Type B pancreatic cell (in vitro differentiated cells): ENCODE measurements at regions not wholly inside any gene's neighbourhood (a gene's known extent, or its start where the extent isn't known, plus 50 kb on each side); places are given as distances from the start of the nearest gene placed in this dataset.

Source experiments
- DNase-seq: peaks from one replicate; pipeline ENCODE4 v3.0.0; 2021; ENCODE audit warnings: mixed read lengths; ENCODE audit not compliant: unreplicated experiment; ENCODE audit errors: extremely low spot score
- H3K27ac Mint-ChIP-seq: 2 replicates; pipeline ENCODE4 v1.8.0; 2021; ENCODE audit warnings: mild to moderate bottlenecking, mixed read lengths
- H3K27me3 Mint-ChIP-seq: 2 replicates; pipeline ENCODE4 v1.8.0; 2021; ENCODE audit warnings: mixed read lengths
- H3K36me3 Mint-ChIP-seq: 2 replicates; pipeline ENCODE4 v1.8.0; 2021; ENCODE audit warnings: mixed read lengths
- H3K4me1 Mint-ChIP-seq: one replicate; pipeline ENCODE4 v1.8.0; 2021; ENCODE audit warnings: mixed read lengths; ENCODE audit not compliant: unreplicated experiment
- H3K4me3 Mint-ChIP-seq: 2 replicates; pipeline ENCODE4 v1.8.0; 2021; ENCODE audit warnings: mild to moderate bottlenecking, mixed read lengths
- H3K9me3 Mint-ChIP-seq: 2 replicates; pipeline ENCODE4 v1.8.0; 2021; ENCODE audit warnings: mixed read lengths
- TF ChIP-seq, protein P1 (sequence below): fragments of 200-600 bp; sonication (generic); conservative IDR thresholded peaks from 2 replicates; pipeline ENCODE4 v1.5.0; 2021; ENCODE audit warnings: antibody characterized with exemption, mild to moderate bottlenecking

DNA sequence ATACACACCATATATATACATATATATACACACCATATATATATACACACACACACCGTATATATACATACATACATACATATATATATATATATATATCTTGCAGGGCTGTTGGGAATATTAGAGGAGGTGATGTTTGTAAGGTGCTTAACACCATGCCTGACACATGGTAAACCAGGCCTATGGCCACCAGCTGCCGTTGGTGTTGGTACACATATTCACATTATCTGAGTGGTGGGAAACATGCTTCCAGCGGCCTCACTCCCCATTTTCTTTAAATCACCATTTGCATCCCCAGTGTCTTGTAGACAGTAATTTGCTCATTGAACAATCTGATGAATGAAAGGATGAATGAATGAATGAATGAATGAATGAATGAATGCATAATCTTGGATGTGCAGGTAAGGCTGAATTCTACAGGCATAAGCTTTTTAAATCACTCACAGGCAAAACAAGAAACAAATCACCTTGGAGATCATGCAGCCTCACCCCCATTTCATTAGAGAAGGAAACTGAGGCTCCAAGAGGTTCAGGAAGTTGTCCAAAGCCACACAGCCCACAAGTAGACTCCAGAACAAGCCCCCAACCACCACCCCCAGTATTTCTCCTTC, 527.8 kb downstream of the MIAT start:
- peaks cover 4% of the 10 kb centered on the region for H3K4me1 Mint-ChIP-seq
- peaks cover 9% of the 10 kb centered on the region for H3K27me3 Mint-ChIP-seq
- H3K4me3 Mint-ChIP-seq, result no peak overlapping the region
- H3K36me3 Mint-ChIP-seq, result no peaks in the 10 kb centered on the region
- peak; percentile 11 for DNase-seq
- H3K27ac Mint-ChIP-seq, result no peak overlapping the region
- no peaks in the 10 kb centered on the region for H3K9me3 Mint-ChIP-seq
- TF ChIP-seq, protein P1, sequence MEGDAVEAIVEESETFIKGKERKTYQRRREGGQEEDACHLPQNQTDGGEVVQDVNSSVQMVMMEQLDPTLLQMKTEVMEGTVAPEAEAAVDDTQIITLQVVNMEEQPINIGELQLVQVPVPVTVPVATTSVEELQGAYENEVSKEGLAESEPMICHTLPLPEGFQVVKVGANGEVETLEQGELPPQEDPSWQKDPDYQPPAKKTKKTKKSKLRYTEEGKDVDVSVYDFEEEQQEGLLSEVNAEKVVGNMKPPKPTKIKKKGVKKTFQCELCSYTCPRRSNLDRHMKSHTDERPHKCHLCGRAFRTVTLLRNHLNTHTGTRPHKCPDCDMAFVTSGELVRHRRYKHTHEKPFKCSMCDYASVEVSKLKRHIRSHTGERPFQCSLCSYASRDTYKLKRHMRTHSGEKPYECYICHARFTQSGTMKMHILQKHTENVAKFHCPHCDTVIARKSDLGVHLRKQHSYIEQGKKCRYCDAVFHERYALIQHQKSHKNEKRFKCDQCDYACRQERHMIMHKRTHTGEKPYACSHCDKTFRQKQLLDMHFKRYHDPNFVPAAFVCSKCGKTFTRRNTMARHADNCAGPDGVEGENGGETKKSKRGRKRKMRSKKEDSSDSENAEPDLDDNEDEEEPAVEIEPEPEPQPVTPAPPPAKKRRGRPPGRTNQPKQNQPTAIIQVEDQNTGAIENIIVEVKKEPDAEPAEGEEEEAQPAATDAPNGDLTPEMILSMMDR, result no peak

DNA sequence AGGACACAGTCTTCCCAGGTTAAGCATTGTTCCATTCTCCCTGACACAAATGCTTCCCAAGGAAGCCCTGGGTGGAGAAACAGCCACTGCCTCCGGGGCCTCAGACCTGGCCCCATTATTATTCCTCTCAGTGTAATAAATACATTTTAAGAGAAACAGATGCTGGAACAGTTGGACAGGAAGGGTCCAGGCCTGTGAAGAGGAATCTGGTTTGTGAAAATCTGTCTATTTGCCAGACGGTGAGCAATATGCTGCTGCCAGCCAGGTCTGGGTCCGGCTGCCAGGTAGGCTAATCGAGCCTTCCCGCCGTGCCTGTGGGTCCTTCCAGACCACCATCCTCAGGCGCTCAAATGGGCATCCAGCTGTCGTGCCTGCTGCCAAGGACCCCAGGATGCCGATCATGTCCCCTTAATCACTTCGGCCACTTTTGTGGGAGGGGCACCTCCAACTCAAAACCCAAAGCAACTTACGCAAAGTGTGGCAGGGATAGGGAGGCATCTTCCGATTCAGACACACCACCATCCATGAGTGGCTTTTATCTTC, 528.4 kb downstream of the MIAT start:
- no peak overlapping the region for H3K27ac Mint-ChIP-seq
- H3K9me3 Mint-ChIP-seq, result no peaks in the 10 kb centered on the region
- H3K36me3 Mint-ChIP-seq, result no peaks in the 10 kb centered on the region
- TF ChIP-seq, protein P1, result no peak
- H3K27me3 Mint-ChIP-seq, result peaks cover 9% of the 10 kb centered on the region
- peaks cover 4% of the 10 kb centered on the region for H3K4me1 Mint-ChIP-seq
- no peak overlapping the region for H3K4me3 Mint-ChIP-seq
- DNase-seq, result peak; percentile 57

DNA sequence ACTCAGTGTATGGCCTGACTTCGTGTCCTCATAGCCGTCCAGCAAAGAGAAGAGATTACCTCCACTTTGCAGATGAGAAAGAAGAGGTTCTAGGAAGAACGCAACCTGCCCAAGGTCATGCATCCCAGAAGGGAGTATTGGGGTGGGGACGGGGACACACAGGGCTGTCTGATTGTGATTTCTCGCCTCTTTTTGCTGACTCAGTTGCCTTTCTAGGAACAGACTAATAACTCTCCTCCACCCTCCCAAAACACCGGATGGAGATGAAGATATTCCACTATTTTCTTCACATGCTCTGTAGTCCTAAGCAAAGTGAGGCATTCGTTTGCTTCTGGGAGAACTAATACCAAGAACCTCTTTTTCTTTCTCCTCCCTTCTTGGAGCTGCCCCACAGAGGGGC, 529.3 kb downstream of the MIAT start:
- no peak overlapping the region for H3K27ac Mint-ChIP-seq
- no peaks in the 10 kb centered on the region for H3K9me3 Mint-ChIP-seq
- H3K36me3 Mint-ChIP-seq, result no peaks in the 10 kb centered on the region
- H3K4me1 Mint-ChIP-seq, result peaks cover 4% of the 10 kb centered on the region
- H3K4me3 Mint-ChIP-seq, result no peak overlapping the region
- peak; percentile 18 for DNase-seq
- TF ChIP-seq, protein P1, result no peak
- H3K27me3 Mint-ChIP-seq, result peaks cover 9% of the 10 kb centered on the region

DNA sequence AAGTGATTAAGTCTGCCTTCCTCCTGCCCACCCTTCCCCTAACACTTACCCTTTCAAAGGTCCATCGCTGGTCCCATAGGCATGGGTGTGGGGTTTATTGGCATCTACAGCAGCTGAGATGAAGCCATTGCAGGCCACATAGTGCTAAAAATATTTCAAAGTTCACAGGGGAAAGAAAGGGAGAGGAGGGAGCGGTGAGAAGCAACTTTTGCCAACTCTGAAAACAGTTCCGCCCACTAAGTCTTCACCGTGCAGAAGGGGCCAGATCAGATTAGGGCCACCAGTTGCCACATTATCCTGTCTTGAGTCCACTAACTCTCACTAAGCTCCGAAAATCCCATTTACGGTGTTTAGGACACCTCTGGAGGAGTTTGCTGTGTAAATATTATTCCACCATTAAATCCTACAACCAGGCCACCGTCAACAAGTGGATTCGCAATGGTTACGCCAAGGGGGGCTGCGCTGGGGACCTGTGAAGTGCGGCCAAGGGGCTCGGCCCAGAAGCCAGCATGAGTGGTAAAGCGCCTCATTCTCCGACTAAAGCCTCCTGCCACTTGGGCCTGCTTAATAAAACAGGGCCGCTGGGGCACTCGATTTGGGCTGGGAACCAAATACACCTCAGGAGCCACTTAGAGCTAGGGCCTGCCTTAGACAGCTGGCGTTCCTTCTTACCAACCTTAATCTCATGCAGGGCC, 534.9 kb downstream of the MIAT start:
- no peak overlapping the region for H3K27ac Mint-ChIP-seq
- DNase-seq, result no peak
- peaks cover 8% of the 10 kb centered on the region for H3K27me3 Mint-ChIP-seq
- peaks cover 6% of the 10 kb centered on the region for H3K4me1 Mint-ChIP-seq
- H3K9me3 Mint-ChIP-seq, result peaks cover under 1% of the 10 kb centered on the region
- H3K36me3 Mint-ChIP-seq, result peaks cover 4% of the 10 kb centered on the region
- TF ChIP-seq, protein P1, result no peak
- no peak overlapping the region for H3K4me3 Mint-ChIP-seq

DNA sequence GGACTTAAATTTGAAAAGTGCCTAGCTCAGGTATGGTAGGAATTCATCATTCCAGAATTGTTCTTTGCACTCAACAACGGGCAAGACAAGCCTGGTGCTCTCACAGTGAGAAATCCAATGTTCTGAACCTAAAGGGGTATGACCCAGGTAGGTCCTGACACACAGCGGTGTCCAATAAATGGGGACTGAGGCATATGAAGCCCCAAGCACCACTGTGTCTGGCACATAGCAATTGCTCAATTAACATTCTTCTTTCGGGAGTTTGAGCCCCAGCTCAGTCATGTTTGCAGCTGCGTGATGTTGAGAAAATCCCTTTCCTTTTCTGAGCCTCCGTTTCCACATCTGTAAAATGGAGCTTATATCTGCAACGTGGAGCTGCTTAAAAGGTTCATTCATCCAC, 535.8 kb downstream of the MIAT start:
- no peak for DNase-seq
- Mint-ChIP-seq H3K4me1 (peaks cover 6% of the 10 kb centered on the region), H3K9me3 (peaks cover 7% of the 10 kb centered on the region), H3K27me3 (peaks cover 8% of the 10 kb centered on the region), H3K4me3 (no peak overlapping the region), H3K36me3 (peaks cover 4% of the 10 kb centered on the region), H3K27ac (no peak overlapping the region)
- TF ChIP-seq, protein P1, result no peak
